ENCODE measurements at regions not wholly inside any gene's neighbourhood (a gene's known extent, or its start where the extent isn't known, plus 50 kb on each side); places are given as distances from the start of the nearest gene placed in this dataset.

DNA sequence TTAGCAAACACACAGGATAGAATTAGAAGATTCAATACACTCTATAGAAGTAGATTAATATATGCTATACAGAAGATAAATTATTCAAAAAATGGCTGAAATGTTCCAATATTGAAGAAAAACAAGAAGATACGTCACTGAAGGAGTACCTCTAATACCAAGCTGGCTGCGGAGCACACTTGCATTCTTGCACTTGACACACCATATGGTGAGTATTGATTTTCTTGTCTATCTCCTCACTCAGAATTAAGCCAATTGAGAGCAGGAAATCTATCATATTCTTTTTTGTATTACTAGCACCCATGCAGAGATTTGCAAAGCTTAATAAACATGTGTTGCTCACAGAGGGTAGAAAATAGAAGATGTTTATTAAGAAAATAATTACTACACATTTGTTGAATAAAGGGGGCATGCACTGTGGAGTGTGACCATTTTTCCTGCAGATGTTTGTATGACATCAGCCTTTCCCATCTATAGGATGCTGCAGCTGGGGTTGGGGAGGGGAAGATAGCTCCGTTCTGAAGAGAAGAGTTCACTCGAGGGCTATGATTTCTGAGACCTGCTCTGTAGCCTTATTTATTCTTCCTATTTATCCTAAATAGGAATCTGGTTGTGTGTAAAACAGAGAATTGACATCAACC lies 318.1 kb downstream of the HHIPL2 start:
- TF ChIP-seq ZFP30 (CRISPR knock-in tag; IDR thresholded peaks at IDR 0.05), result no peak
- TF ChIP-seq ESRRG (CRISPR knock-in tag; IDR thresholded peaks at IDR 0.05), result no peak
- no peak for ATAC-seq

- TF ChIP-seq, protein P1, sequence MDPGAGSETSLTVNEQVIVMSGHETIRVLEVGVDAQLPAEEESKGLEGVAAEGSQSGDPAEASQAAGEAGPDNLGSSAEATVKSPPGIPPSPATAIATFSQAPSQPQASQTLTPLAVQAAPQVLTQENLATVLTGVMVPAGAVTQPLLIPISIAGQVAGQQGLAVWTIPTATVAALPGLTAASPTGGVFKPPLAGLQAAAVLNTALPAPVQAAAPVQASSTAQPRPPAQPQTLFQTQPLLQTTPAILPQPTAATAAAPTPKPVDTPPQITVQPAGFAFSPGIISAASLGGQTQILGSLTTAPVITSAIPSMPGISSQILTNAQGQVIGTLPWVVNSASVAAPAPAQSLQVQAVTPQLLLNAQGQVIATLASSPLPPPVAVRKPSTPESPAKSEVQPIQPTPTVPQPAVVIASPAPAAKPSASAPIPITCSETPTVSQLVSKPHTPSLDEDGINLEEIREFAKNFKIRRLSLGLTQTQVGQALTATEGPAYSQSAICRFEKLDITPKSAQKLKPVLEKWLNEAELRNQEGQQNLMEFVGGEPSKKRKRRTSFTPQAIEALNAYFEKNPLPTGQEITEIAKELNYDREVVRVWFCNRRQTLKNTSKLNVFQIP (CRISPR knock-in tag; IDR thresholded peaks at IDR 0.05; ENCODE audit: borderline replicate concordance, low read depth), result no peak
- TF ChIP-seq OSR1 (CRISPR knock-in tag; IDR thresholded peaks at IDR 0.05) (no peak), RARB (CRISPR knock-in tag; IDR thresholded peaks at IDR 0.05) (no peak), ARNTL (CRISPR knock-in tag; IDR thresholded peaks at IDR 0.05; ENCODE audit: borderline replicate concordance, low read depth) (no peak), GLIS3 (CRISPR knock-in tag; IDR thresholded peaks at IDR 0.05) (no peak), ESRRG (CRISPR knock-in tag; IDR thresholded peaks at IDR 0.05) (no peak), ZNF565 (CRISPR knock-in tag; conservative IDR thresholded peaks at IDR 0.05; ENCODE audit: low read depth) (no peak), BACH2 (CRISPR knock-in tag; IDR thresholded peaks at IDR 0.05; ENCODE audit: borderline replicate concordance) (no peak), PPARA (CRISPR knock-in tag; IDR thresholded peaks at IDR 0.05; ENCODE audit: borderline replicate concordance) (no peak), CSDC2 (CRISPR knock-in tag; IDR thresholded peaks at IDR 0.05) (no peak), ISL1 (CRISPR knock-in tag; IDR thresholded peaks at IDR 0.05) (no peak), TCF4 (CRISPR knock-in tag; IDR thresholded peaks at IDR 0.05; ENCODE audit: borderline replicate concordance) (no peak), ZFP3 (CRISPR knock-in tag; IDR thresholded peaks at IDR 0.05) (no peak), ZC3H10 (CRISPR knock-in tag; IDR thresholded peaks at IDR 0.05) (no peak), SNAI2 (CRISPR knock-in tag; IDR thresholded peaks at IDR 0.05) (no peak)
- TF ChIP-seq, protein P2, sequence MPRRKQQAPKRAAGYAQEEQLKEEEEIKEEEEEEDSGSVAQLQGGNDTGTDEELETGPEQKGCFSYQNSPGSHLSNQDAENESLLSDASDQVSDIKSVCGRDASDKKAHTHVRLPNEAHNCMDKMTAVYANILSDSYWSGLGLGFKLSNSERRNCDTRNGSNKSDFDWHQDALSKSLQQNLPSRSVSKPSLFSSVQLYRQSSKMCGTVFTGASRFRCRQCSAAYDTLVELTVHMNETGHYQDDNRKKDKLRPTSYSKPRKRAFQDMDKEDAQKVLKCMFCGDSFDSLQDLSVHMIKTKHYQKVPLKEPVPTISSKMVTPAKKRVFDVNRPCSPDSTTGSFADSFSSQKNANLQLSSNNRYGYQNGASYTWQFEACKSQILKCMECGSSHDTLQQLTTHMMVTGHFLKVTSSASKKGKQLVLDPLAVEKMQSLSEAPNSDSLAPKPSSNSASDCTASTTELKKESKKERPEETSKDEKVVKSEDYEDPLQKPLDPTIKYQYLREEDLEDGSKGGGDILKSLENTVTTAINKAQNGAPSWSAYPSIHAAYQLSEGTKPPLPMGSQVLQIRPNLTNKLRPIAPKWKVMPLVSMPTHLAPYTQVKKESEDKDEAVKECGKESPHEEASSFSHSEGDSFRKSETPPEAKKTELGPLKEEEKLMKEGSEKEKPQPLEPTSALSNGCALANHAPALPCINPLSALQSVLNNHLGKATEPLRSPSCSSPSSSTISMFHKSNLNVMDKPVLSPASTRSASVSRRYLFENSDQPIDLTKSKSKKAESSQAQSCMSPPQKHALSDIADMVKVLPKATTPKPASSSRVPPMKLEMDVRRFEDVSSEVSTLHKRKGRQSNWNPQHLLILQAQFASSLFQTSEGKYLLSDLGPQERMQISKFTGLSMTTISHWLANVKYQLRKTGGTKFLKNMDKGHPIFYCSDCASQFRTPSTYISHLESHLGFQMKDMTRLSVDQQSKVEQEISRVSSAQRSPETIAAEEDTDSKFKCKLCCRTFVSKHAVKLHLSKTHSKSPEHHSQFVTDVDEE (CRISPR knock-in tag; IDR thresholded peaks at IDR 0.05), result no peak
- ATAC-seq, result no peak
These were observed 322.6 kb downstream of the HHIPL2 start for GRCh38 chr1:222225316-222225691.

- no peak for ATAC-seq
- no peak for TF ChIP-seq GLIS3 (CRISPR knock-in tag; IDR thresholded peaks at IDR 0.05)
- TF ChIP-seq, protein P1 (CRISPR knock-in tag; IDR thresholded peaks at IDR 0.05; ENCODE audit: borderline replicate concordance, low read depth), result no peak
These were observed 323.1 kb downstream of the HHIPL2 start for GRCh38 chr1:222224636-222225315.

DNA sequence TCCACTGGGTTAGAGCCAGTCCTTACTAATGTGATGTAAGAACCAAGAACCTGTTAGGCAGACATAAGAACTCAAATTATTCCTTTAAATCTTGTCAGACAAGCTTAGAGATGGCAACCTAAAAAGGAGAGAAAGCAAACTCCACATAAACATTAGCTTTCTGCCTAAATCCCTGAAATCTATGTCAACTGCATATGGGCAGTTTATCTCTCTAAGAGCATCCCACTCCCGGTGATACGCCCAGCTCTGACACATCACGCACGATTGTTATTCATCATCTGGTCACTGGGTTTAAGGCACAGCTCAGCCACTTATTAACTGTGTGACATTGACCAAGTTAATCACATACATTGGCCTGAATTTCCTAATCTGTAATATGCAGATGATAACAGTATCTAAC lies 323.7 kb downstream of the HHIPL2 start:
- TF ChIP-seq TCF4 (CRISPR knock-in tag; IDR thresholded peaks at IDR 0.05; ENCODE audit: borderline replicate concordance), result no peak
- TF ChIP-seq ARNTL (CRISPR knock-in tag; IDR thresholded peaks at IDR 0.05; ENCODE audit: borderline replicate concordance, low read depth), result no peak
- no peak for TF ChIP-seq OSR1 (CRISPR knock-in tag; IDR thresholded peaks at IDR 0.05)
- no peak for TF ChIP-seq CREB5 (CRISPR knock-in tag; IDR thresholded peaks at IDR 0.05; ENCODE audit: low read depth)
- TF ChIP-seq, protein P2 (CRISPR knock-in tag; IDR thresholded peaks at IDR 0.05), result no peak
- TF ChIP-seq ESRRG (CRISPR knock-in tag; IDR thresholded peaks at IDR 0.05), result no peak
- no peak for TF ChIP-seq ZFP3 (CRISPR knock-in tag; IDR thresholded peaks at IDR 0.05)
- TF ChIP-seq GLIS3 (CRISPR knock-in tag; IDR thresholded peaks at IDR 0.05), result no peak
- TF ChIP-seq, protein P1 (CRISPR knock-in tag; IDR thresholded peaks at IDR 0.05; ENCODE audit: borderline replicate concordance, low read depth), result no peak
- no peak for TF ChIP-seq PPARA (CRISPR knock-in tag; IDR thresholded peaks at IDR 0.05; ENCODE audit: borderline replicate concordance)
- TF ChIP-seq ZC3H10 (CRISPR knock-in tag; IDR thresholded peaks at IDR 0.05), result no peak
- TF ChIP-seq BACH2 (CRISPR knock-in tag; IDR thresholded peaks at IDR 0.05; ENCODE audit: borderline replicate concordance), result no peak
- no peak for TF ChIP-seq ZFP30 (CRISPR knock-in tag; IDR thresholded peaks at IDR 0.05)
- TF ChIP-seq ZNF8 (CRISPR knock-in tag; IDR thresholded peaks at IDR 0.05), result no peak
- no peak for ATAC-seq

All from SK-N-SH treated with all-trans-retinoic acid at 6 μM for 48 hours (cell line).